Left cardiac atrium (tissue), 4 donors: ENCODE measurements at regions not wholly inside any gene's neighbourhood (a gene's known extent, or its start where the extent isn't known, plus 50 kb on each side); places are given as distances from the start of the nearest gene placed in this dataset.

Source experiments
- ATAC-seq, 2 donors: fragments of 200-7000 bp; cut with Tn5 transposase; one replicate each; pipeline ENCODE4 v1.9.1; 2020; ENCODE audit warnings: mild to moderate bottlenecking in 2 of 2, moderate library complexity in 2 of 2
- DNase-seq: peaks from one replicate; pipeline ENCODE4 v3.0.0-alpha.2; 2020
- intact Hi-C, 2 donors: fragments of 100-400 bp; cut with DNase I; formaldehyde crosslinking; loops; one replicate each; pipeline versions ENCODE4 v1.14.1 to v1.15.1; 2022 to 2023
- donor health status: DM: no; HTN: yes; CAD: no.
- donor health status: DM: no; HTN: yes; CAD: no; lungs with severe emphysema.
- donor health status: DM: yes; HTN: yes; CAD: no.
- donor health status: Dilated cardiomyopathy.

- intact Hi-C loops = no loop called here
- DNase-seq (no peak), ATAC-seq (peak in 1 of 2 donors; percentile 45)
Measured at GRCh38 chr11:15730995-15731385, 616.3 kb downstream of the INSC start.

- ATAC-seq (no peak), DNase-seq (no peak)
- intact Hi-C loops = no loop called here
Measured at GRCh38 chr11:15735706-15736105, 620.6 kb downstream of the SOX6 start.

- intact Hi-C loops = no loop called here
- no peak for DNase-seq
- ATAC-seq = no peak
Measured at GRCh38 chr11:15737320-15737719, 619.0 kb downstream of the SOX6 start.

GRCh38 chr11:15738931-15739330 is 617.4 kb downstream of the SOX6 start:
- ATAC-seq (no peak), DNase-seq (no peak)
- intact Hi-C loops = no loop called here

GRCh38 chr11:15742626-15743519 is 613.5 kb downstream of the SOX6 start:
- DNase-seq (no peak), ATAC-seq (peak in 1 of 2 donors; percentile 56)
- intact Hi-C loops = no loop called here

GRCh38 chr11:15744693-15745092 is 611.7 kb downstream of the SOX6 start:
- DNase-seq (no peak), ATAC-seq (no peak)
- intact Hi-C loops = no loop called here

GRCh38 chr11:15745266-15745665 is 611.1 kb downstream of the SOX6 start:
- no peak for ATAC-seq
- DNase-seq = no peak
- intact Hi-C loops = no loop called here

- intact Hi-C loops = no loop called here
- DNase-seq = no peak
- ATAC-seq = no peak
Measured at GRCh38 chr11:15747671-15748070, 608.7 kb downstream of the SOX6 start.

- ATAC-seq (no peak), DNase-seq (no peak)
- intact Hi-C loops = no loop called here
Measured at GRCh38 chr11:15748132-15748531, 608.2 kb downstream of the SOX6 start.

GRCh38 chr11:15748741-15749140 is 607.6 kb downstream of the SOX6 start:
- DNase-seq = no peak
- intact Hi-C loops = no loop called here
- no peak for ATAC-seq

GRCh38 chr11:15750535-15751308 is 605.6 kb downstream of the SOX6 start:
- no peak for ATAC-seq
- no peak for DNase-seq
- intact Hi-C loops = no loop called here

- DNase-seq (no peak), ATAC-seq (no peak)
- intact Hi-C loops = no loop called here
Measured at GRCh38 chr11:15754221-15754620, 602.1 kb downstream of the SOX6 start.

GRCh38 chr11:15757048-15757698 is 599.2 kb downstream of the SOX6 start:
- intact Hi-C loops = no loop called here
- ATAC-seq = no peak
- DNase-seq = no peak

- DNase-seq = no peak
- ATAC-seq = no peak
- intact Hi-C loops = no loop called here
Measured at GRCh38 chr11:15758857-15759465, 597.4 kb downstream of the SOX6 start.

- intact Hi-C loops = no loop called here
- no peak for ATAC-seq
- no peak for DNase-seq
Measured at GRCh38 chr11:15761235-15761634, 595.1 kb downstream of the SOX6 start.

- ATAC-seq (no peak), DNase-seq (no peak)
- intact Hi-C loops = no loop called here
Measured at GRCh38 chr11:15764326-15764725, 592.0 kb downstream of the SOX6 start.

- no peak for DNase-seq
- ATAC-seq = no peak
- intact Hi-C loops = no loop called here
Measured at GRCh38 chr11:15764948-15765347, 591.4 kb downstream of the SOX6 start.

- intact Hi-C loops = no loop called here
- DNase-seq (no peak), ATAC-seq (no peak)
Measured at GRCh38 chr11:15765530-15765929, 590.8 kb downstream of the SOX6 start.

GRCh38 chr11:15768321-15768720 is 588.0 kb downstream of the SOX6 start:
- intact Hi-C loops = no loop called here
- no peak for DNase-seq
- no peak for ATAC-seq

GRCh38 chr11:15769203-15769602 is 587.1 kb downstream of the SOX6 start:
- intact Hi-C loops = no loop called here
- ATAC-seq = no peak
- DNase-seq = no peak
